PFSK-1 (cell line): ENCODE measurements at regions not wholly inside any gene's neighbourhood (a gene's known extent, or its start where the extent isn't known, plus 50 kb on each side); places are given as distances from the start of the nearest gene placed in this dataset.

ENCODE experiments used
- FOXP2 ChIP-seq: optimal IDR thresholded peaks from 2 replicates; pipeline ENCODE3; 2011; ENCODE audit warnings: borderline replicate concordance, control low read depth, inconsistent platforms; ENCODE audit not compliant: insufficient read depth; ENCODE audit errors: extremely low read length, extremely low read depth
- POLR2AphosphoS5 ChIP-seq: IDR thresholded peaks from 2 replicates; pipeline ENCODE4 v1.6.1; 2012; ENCODE audit warnings: low read depth, mild to moderate bottlenecking, control low read depth, low read length, moderate library complexity
- REST ChIP-seq, 2 experiments: IDR thresholded peaks; 2 replicates each; pipeline versions ENCODE4 v1.6.1 to v1.8.0; 2011 to 2012; ENCODE audit warnings: low read depth in 2 of 2, low read length in 2 of 2, control low read depth in 1 of 2, inconsistent platforms in 1 of 2, mild to moderate bottlenecking in 1 of 2, moderate library complexity in 1 of 2; ENCODE audit not compliant: insufficient read depth in 1 of 2
- TAF1 ChIP-seq: IDR thresholded peaks from 2 replicates; pipeline ENCODE4 v1.6.1; 2012; ENCODE audit warnings: low read length, control low read depth, borderline replicate concordance; ENCODE audit not compliant: insufficient read depth

GRCh38 chr4:14700544-14700943, 301.7 kb upstream of the CPEB2 start:
- TF ChIP-seq POLR2AphosphoS5 = no peak
- no peak for TF ChIP-seq TAF1
- TF ChIP-seq REST (IDR thresholded peaks at IDR 0.05; ENCODE audit: insufficient read depth in 1 of 2, low read depth in 2 of 2, low read length in 2 of 2) = no peak
- TF ChIP-seq FOXP2 = no peak
